Activated CD8-positive, alpha-beta memory T cell treated with anti-CD3 and anti-CD28 coated beads for 1 hour (primary cell): ENCODE measurements at regions not wholly inside any gene's neighbourhood (a gene's known extent, or its start where the extent isn't known, plus 50 kb on each side); places are given as distances from the start of the nearest gene placed in this dataset.
"Not testable (repeated sequence)": the region's sequence is repeated elsewhere in the genome, so short reads cannot be mapped to it uniquely, and the experiment has no call there.

Source experiments
- DNase-seq, 2 donors: peaks; one replicate each; pipeline ENCODE4 v3.0.0-alpha.2; 2020; ENCODE audit warnings: low read depth in 1 of 2; ENCODE audit errors: extremely low read depth in 1 of 2

DNA sequence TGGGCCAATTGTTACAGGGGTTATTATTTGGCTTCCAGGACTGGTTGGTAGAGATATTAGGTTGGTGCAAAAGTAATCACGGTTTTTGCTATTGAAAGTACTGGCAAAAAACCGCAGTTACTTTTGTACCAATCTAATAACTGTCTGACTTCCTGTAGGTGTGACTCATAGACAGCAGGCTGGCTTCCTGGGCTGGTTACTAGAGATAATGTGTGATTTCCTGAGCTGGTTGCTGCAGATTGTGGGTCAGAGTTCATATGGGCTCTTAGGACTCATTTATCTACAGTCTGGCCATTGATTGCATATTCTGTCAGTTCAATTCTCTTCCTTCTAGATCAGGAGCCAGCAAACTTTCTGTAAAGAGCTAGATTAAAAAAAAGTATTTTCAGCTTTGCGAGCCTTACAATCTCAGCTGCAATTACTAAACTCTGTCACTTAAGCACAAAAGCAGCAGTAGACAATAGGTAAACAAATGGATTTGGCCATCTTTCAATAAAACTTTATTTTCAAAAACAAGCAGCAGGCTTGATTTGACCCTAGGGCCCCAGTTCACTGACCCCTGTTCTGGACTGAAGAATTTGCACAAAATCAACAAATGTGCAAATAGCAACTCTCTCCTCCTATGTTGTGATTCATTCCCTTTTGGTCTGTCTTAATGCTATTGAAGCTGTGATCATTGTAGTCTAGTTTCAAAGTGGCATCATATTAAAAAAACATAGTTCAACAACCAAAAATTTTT, 50.8 kb upstream of the BOD1L1 start:
- DNase-seq = no peak

DNA sequence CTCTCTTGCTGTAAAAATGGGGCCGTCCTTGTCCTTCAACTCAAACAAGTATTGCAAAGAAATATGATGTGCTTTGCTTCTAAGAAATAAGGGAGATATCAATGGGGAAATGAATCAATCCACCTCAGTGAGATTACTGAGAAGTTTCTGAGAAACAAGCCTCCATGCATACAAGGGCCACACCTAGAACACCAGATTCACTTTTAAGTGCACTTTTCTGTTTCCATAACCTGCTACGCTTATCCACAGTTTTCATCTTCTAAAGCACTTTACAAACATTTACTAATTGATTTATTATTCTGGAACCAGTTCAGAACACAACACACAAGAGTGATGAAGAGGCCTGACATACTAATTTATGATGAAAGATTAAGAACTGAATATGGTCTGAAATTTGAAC, 54.0 kb upstream of the BOD1L1 start:
- DNase-seq = no peak

GRCh38 chr4:13694256-13694655, 66.7 kb upstream of the BOD1L1 start:
- DNase-seq = no peak

- no peak for DNase-seq
Observed at GRCh38 chr4:13698296-13698695, 70.8 kb upstream of the BOD1L1 start.

- no peak for DNase-seq
Observed at GRCh38 chr4:13700021-13700857, 72.7 kb upstream of the BOD1L1 start.

- not testable (repeated sequence) for DNase-seq
Observed at GRCh38 chr4:13700858-13701140, 73.3 kb upstream of the BOD1L1 start.

DNA sequence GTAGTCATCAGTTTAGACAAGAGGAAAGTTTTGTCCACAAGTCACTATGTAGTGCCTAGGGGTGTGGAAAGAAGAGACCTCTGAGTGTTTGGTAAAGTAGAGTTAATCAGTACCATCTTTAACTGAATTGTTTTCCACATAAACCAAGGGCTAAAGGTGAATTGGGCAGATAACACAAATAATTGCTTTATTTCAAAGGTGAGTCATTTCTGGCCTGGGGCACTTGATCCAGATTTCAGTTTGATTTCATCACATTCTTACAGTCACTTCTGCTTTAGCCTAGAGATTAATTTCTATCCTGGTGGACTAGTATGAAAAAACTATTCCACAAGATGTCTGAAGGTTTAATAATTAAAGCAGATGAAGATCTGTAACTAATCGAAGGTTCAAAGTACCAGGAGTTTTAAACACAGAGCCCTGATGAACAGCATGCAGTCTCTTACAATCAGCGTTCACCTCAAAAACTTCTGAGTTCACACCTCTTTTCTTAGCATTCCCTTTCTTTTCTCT, 74.5 kb upstream of the BOD1L1 start:
- no peak for DNase-seq

DNA sequence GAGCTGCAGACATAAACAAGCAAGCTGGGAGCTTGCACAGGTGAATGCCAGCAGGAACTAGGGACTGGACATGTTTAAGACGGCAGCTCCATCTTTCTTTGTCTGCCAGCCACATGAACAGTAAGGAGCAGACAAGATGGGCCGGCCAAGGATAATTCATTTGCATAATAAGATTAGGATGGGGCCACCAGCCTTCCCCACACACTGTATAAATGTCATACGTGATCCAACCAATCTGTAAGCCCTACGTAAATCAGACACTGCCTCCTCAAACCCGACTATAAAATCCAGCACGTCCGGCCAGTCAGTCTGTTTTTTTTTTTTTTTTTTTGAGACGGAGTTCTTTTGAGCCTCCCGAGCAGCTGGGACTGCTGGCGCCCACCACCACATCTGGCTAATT, 75.6 kb upstream of the BOD1L1 start:
- DNase-seq = no peak

- DNase-seq = no peak
Observed at GRCh38 chr4:13704035-13704434, 76.5 kb upstream of the BOD1L1 start.

GRCh38 chr4:13704761-13705160, 77.2 kb upstream of the BOD1L1 start:
- no peak for DNase-seq

- no peak for DNase-seq
Observed at GRCh38 chr4:13705521-13706041, 78.1 kb upstream of the BOD1L1 start.

DNA sequence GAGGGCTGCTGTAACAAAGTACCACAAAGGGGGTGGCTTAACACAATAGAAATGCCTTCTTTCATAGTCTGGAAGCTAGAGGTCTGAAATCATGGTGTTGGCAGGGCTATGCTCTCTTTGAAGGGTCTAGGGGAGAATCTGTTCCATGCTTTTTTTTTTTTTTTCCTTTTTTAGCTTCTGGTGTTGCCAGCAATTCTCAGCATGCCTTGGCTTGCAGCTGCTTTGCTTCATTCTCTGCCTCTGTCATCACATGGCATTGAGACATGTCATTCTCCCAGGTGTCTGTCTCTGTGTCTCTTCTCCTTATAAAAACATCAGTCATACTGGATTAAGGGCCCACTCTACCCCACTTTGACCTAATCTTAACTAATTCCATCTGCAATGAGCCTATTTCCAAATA, 78.6 kb upstream of the BOD1L1 start:
- DNase-seq = no peak

DNA sequence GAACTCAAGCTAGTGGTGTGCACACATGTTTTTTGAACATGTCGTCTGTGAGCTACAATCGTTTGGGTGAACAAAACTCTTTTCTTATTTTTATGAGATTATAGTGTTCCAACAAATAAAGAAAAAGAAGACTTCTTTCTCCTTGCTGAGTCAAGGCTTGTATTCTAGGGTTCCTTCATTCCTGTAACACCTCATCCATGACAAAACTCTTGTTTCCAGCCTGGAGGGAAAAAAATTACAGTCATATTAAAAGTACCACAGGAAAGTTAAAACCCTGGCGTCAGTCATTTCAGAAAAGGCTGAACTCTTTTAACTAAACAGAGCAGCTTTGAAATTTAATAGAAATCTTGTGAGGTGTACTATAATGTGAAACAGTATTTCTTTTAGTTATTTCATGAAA, 79.2 kb upstream of the BOD1L1 start:
- no peak for DNase-seq

DNA sequence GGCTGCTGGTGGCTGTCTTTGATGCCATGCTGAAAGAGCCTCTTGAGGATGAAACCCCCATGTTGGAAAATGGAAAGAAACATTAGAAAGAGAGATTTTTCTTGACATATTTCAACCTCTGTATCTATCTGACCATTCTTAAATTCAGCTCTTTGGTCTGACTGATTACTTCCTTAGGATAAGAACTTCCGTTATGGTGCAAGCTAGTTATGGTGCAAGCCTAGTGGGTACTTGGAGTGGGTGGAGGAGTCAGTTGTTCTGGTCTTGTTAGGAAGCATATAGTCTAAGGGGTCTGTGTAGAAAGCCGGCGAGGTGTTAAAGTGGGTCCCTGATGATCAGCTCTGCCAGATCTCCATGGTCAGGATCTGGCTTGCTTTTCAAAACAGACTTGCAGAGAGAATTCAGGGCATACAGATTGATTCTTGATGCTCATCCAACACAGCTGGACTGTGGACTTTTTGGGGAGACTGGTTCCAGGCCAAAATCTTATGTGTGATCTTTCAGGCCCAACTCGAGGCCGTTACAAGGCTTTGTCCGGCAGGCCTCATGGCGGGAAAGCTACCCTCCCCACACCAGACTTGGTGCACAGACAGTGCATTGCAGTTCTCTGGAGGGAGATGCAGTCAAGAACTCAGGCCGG, 82.8 kb upstream of the BOD1L1 start:
- no peak for DNase-seq

GRCh38 chr4:13711233-13711785, 83.8 kb upstream of the BOD1L1 start:
- no peak for DNase-seq

DNA sequence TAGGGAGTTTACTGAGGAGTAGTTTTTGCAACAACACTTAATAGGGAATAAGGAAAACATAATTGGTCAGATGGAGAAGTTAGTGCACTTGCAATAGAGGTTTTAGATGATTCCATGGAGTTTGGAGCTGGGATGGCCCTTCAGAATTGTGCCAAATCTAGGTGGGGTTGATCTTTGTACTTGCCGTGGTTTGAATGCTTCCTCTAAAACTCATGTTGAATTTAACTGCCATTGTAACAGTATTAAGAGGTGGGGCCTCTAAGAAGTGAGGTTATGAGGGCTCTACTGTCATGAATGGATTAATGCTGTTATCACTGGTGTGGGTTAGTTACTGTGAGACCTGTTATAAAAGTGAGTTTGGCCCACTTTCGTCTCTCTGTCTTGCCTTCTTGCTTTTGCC, 94.4 kb upstream of the BOD1L1 start:
- no peak for DNase-seq

DNA sequence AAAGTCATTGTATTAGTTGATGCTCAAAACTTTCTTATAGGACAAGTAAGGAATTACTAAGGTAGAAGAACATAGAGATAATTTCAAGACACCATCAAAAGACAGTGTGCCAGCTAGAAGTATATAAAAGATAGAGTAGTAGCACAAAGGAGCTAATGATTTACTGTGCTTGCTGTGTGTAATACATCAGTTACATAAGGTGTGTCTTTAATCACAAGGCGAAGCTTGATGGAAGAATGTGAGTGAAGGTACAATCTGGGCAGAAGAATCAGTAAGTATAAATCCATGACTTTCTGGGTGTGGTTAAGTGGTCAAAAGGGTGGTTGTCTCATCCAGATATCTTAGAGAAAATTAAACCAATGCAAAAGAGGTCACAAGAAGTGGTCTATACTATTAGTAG, 95.1 kb upstream of the BOD1L1 start:
- no peak for DNase-seq

DNA sequence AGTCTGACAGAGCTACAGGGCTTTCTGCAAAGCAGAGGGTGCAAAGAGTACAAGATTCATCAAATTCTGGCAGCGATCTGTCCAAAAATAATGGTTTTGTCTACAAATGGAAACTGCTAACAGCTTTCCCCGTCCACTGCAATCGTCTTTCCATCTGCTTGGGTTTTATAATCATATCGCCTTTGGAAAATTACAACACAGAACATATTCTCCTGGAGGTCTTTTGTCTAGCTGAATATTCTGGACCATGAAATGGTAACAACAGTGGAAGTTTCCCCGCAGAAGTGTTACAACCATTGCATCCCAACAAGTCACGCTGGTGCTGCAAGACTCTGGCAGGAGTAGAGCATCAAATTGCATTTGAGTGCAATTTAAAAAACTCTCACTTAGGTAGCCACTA, 101.2 kb upstream of the BOD1L1 start:
- DNase-seq = no peak

DNA sequence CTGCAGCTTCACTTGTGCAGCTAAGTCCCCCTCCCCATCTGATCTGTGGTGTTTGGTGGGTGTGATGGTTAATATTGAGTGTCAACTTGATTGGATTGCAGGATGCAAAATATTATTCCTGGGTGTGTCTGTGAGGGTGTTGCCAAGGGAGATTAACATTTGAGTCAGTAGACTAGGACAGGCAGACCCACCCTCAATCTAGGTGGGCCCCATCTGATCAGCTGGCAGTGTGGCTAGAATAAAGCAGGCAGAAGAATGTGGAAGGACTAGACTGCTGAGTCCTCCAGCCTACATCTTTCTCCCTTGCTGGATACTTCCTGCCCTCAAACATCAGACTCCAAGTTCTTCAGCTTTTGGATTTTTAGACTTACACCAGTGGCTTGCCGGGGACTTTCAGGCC, 103.5 kb upstream of the BOD1L1 start:
- DNase-seq = no peak

DNA sequence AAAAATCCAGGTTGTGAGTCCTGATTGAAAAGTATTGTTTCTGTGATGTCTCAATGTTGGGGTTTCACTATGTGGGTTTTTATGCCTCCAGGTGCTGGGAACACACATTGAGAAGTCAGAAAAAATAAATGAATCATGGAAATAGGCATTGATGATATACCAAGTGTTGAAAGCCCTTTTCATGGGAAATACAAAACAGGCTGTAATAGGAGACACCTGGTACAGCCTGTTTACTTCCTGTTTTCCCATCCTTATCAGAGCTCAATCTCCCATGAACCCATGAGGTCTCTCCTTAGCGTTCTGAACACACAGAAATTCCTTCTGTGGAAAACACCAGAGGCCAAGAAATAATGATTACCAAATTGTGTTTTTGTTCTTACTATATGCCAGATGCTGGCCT, 106.3 kb upstream of the BOD1L1 start:
- no peak for DNase-seq

GRCh38 chr4:13750594-13750993, 123.1 kb upstream of the BOD1L1 start:
- no peak for DNase-seq
